ENCODE measurements at regions not wholly inside any gene's neighbourhood (a gene's known extent, or its start where the extent isn't known, plus 50 kb on each side); places are given as distances from the start of the nearest gene placed in this dataset.

DNA sequence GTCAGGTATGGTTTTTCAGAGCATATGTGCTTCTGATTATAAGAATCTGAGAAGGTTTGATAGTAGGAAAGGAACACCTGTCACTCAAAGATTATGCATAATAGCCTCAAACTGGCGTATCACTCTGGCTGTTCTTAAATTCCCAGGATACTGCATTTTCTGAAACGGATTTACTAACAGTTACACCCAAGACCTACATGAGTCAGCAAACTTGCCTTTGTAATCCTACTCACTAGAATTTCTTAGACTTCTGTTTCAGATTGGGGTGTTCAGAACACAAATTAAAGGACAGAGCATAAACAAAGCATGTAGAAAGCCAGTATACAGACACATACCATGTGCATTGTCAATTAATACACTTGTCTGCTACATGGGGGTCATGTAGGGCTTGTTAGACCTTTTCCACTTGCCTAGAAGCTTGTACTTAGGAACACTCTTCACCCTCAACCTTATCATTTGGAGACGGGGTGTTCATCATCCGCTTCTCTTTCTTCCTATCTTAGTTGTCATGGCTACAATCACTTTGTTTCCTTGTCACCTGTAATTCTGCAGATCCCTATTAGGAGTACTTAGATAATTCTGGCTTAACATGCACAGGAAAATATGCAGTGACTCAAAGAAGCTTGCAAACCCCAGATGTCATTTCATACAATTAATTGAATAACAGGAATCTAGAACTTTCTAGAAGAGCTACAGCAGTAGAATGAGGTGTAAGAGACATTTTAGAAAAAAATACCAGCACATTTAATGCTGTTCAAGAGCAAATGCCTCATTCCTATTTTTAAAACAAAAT lies 593.0 kb upstream of the TENM3 start:
- no peak for TF ChIP-seq NAIF1 (CRISPR knock-in tag; IDR thresholded peaks at IDR 0.05; ENCODE audit: borderline replicate concordance)
- TF ChIP-seq POLR2A (IDR thresholded peaks at IDR 0.05; ENCODE audit: insufficient read depth in 1 of 2, low read depth in 2 of 2, low read length in 2 of 2): no peak
- no peak for TF ChIP-seq ELF1 (CRISPR knock-in tag; IDR thresholded peaks at IDR 0.05)
- no peak for TF ChIP-seq ARNT (IDR thresholded peaks at IDR 0.05)
- no peak for TF ChIP-seq GFI1 (CRISPR knock-in tag; IDR thresholded peaks at IDR 0.05; ENCODE audit: borderline replicate concordance)

Data from HepG2 (cell line).